ENCODE measurements at regions not wholly inside any gene's neighbourhood (a gene's known extent, or its start where the extent isn't known, plus 50 kb on each side); places are given as distances from the start of the nearest gene placed in this dataset.

GRCh38 chr4:181200076-181200475 is 1043.1 kb upstream of the TENM3 start:
- FAIRE-seq, result no peak
- BruUV-seq (replicated peaks), result no TSS peak
- 3% methylated on average over 5 of the region's 5 CpGs for WGBS (ENCODE audit: low lambda C conversion rate)

GRCh38 chr4:181202240-181202639 is 1041.0 kb upstream of the TENM3 start:
- Histone ChIP-seq H4K20me1 (ENCODE audit: insufficient read depth, low read length) (no peaks in the 10 kb centered on the region), H3K4me3 (replicated peaks in 1 of 3; ENCODE audit: insufficient read depth in 1 of 3, low read depth in 2 of 3, low read length in 3 of 3) (no peak overlapping the region), H2AFZ (ENCODE audit: low read length) (no peak overlapping the region), H3K9me3 (ENCODE audit: low read length) (no peaks in the 10 kb centered on the region), H3K9ac (ENCODE audit: insufficient read depth, low read depth, low read length) (no peak overlapping the region), H3K4me2 (ENCODE audit: low read depth, low read length) (no peak overlapping the region), H3K27ac (ENCODE audit: extremely low read length, insufficient read depth, low read length) (no peak overlapping the region), H3K79me2 (ENCODE audit: insufficient read depth, low read length) (no peaks in the 10 kb centered on the region), H3K27me3 (ENCODE audit: control insufficient read depth in 1 of 2, insufficient read depth in 2 of 2, low read length in 2 of 2) (no peaks in the 10 kb centered on the region), H3K4me1 (ENCODE audit: insufficient read depth, low read length) (no peaks in the 10 kb centered on the region), H3K36me3 (replicated peaks in 1 of 2; ENCODE audit: control insufficient read depth in 1 of 2, insufficient read depth in 2 of 2, low read length in 2 of 2) (no peaks in the 10 kb centered on the region)
- POLR2A ChIA-PET, result no interaction called here
- BruUV-seq (replicated peaks), result no TSS peak
- 2% methylated on average over 5 of the region's 5 CpGs for WGBS (ENCODE audit: low lambda C conversion rate)
- CTCF ChIA-PET (ENCODE audit: low intra/inter-chr PET ratio, low total read pairs), result no interaction called here
- in situ Hi-C loops (cut with HindIII; ENCODE audit: extremely low pct_ligation_motif_present, low pct_unique_long_range_greater_than_20kb) (no loop called here), intact Hi-C loops (cut with micrococcal nuclease; ENCODE audit: unreplicated experiment) (no loop called here)
- ATAC-seq (no peak), FAIRE-seq (no peak), DNase-seq (ENCODE audit: low spot score) (peak; percentile 5)
- no peak for TF ChIP-seq HCFC1 (IDR thresholded peaks at IDR 0.05; ENCODE audit: low read depth, low read length)
- no peak for TF ChIP-seq HMG20B (CRISPR knock-in tag; conservative IDR thresholded peaks at IDR 0.05)
- no peak for TF ChIP-seq ZMYM2 (CRISPR knock-in tag; IDR thresholded peaks at IDR 0.05)
- TF ChIP-seq THYN1 (CRISPR knock-in tag; IDR thresholded peaks at IDR 0.05; ENCODE audit: borderline replicate concordance, low read depth), result no peak
- no peak for TF ChIP-seq BORCS8-MEF2B (CRISPR knock-in tag; IDR thresholded peaks at IDR 0.05)
- TF ChIP-seq ZNF609 (CRISPR knock-in tag; IDR thresholded peaks at IDR 0.05; ENCODE audit: borderline replicate concordance), result no peak
- TF ChIP-seq ZNF260 (CRISPR knock-in tag; IDR thresholded peaks at IDR 0.05; ENCODE audit: borderline replicate concordance, low read depth), result no peak

More at GRCh38 chr4:181200076-181200475, 1043.1 kb upstream of the TENM3 start:
- Histone ChIP-seq H3K9ac (ENCODE audit: insufficient read depth, low read depth, low read length) (no peak overlapping the region), H3K9me3 (ENCODE audit: low read length) (no peaks in the 10 kb centered on the region), H3K4me3 (replicated peaks in 1 of 3; ENCODE audit: insufficient read depth in 1 of 3, low read depth in 2 of 3, low read length in 3 of 3) (no peak overlapping the region), H3K27me3 (ENCODE audit: control insufficient read depth in 1 of 2, insufficient read depth in 2 of 2, low read length in 2 of 2) (no peaks in the 10 kb centered on the region), H3K4me2 (ENCODE audit: low read depth, low read length) (no peak overlapping the region), H3K79me2 (ENCODE audit: insufficient read depth, low read length) (no peaks in the 10 kb centered on the region), H3K36me3 (replicated peaks in 1 of 2; ENCODE audit: control insufficient read depth in 1 of 2, insufficient read depth in 2 of 2, low read length in 2 of 2) (no peaks in the 10 kb centered on the region), H4K20me1 (ENCODE audit: insufficient read depth, low read length) (no peaks in the 10 kb centered on the region), H2AFZ (ENCODE audit: low read length) (no peak overlapping the region), H3K27ac (ENCODE audit: extremely low read length, insufficient read depth, low read length) (no peak overlapping the region), H3K4me1 (ENCODE audit: insufficient read depth, low read length) (no peaks in the 10 kb centered on the region)
- no peak for ATAC-seq
- TF ChIP-seq, protein P1, sequence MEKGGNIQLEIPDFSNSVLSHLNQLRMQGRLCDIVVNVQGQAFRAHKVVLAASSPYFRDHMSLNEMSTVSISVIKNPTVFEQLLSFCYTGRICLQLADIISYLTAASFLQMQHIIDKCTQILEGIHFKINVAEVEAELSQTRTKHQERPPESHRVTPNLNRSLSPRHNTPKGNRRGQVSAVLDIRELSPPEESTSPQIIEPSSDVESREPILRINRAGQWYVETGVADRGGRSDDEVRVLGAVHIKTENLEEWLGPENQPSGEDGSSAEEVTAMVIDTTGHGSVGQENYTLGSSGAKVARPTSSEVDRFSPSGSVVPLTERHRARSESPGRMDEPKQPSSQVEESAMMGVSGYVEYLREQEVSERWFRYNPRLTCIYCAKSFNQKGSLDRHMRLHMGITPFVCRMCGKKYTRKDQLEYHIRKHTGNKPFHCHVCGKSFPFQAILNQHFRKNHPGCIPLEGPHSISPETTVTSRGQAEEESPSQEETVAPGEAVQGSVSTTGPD (CRISPR knock-in tag; IDR thresholded peaks at IDR 0.05), result no peak
- no peak for TF ChIP-seq NCOA2 (CRISPR knock-in tag; IDR thresholded peaks at IDR 0.05)
- TF ChIP-seq ZNF547 (CRISPR knock-in tag; IDR thresholded peaks at IDR 0.05), result no peak
- no peak for TF ChIP-seq ZNF24 (IDR thresholded peaks at IDR 0.05)
- TF ChIP-seq KLF13 (CRISPR knock-in tag; IDR thresholded peaks at IDR 0.05), result no peak
- no peak for TF ChIP-seq POLR2A (IDR thresholded peaks at IDR 0.05; ENCODE audit: insufficient read depth in 1 of 2, low read depth in 2 of 2, low read length in 2 of 2)
- TF ChIP-seq SMAD3 (CRISPR knock-in tag; IDR thresholded peaks at IDR 0.05), result no peak
- TF ChIP-seq SMYD3 (CRISPR knock-in tag; IDR thresholded peaks at IDR 0.05), result no peak
- no peak for TF ChIP-seq GATAD1 (CRISPR knock-in tag; IDR thresholded peaks at IDR 0.05)
- TF ChIP-seq ZNF713 (CRISPR knock-in tag; IDR thresholded peaks at IDR 0.05), result no peak
- TF ChIP-seq ZKSCAN1 (IDR thresholded peaks at IDR 0.05; ENCODE audit: low read length), result no peak
- TF ChIP-seq ZNF296 (CRISPR knock-in tag; conservative IDR thresholded peaks at IDR 0.05), result no peak
- TF ChIP-seq TCF7 (IDR thresholded peaks at IDR 0.05; ENCODE audit: low read depth), result no peak
- no peak for TF ChIP-seq TBX2 (CRISPR knock-in tag; IDR thresholded peaks at IDR 0.05; ENCODE audit: borderline replicate concordance)
- no peak for TF ChIP-seq NFE2 (CRISPR knock-in tag; IDR thresholded peaks at IDR 0.05)
- CTCF ChIA-PET (ENCODE audit: low intra/inter-chr PET ratio, low total read pairs), result no interaction called here
- in situ Hi-C loops (cut with HindIII; ENCODE audit: extremely low pct_ligation_motif_present, low pct_unique_long_range_greater_than_20kb) (no loop called here), intact Hi-C loops (cut with micrococcal nuclease; ENCODE audit: unreplicated experiment) (no loop called here)
- POLR2A ChIA-PET, result no interaction called here
- no peak for DNase-seq (ENCODE audit: low spot score)

Measured in HepG2 (cell line).